ENCODE measurements at regions not wholly inside any gene's neighbourhood (a gene's known extent, or its start where the extent isn't known, plus 50 kb on each side); places are given as distances from the start of the nearest gene placed in this dataset.

DNA sequence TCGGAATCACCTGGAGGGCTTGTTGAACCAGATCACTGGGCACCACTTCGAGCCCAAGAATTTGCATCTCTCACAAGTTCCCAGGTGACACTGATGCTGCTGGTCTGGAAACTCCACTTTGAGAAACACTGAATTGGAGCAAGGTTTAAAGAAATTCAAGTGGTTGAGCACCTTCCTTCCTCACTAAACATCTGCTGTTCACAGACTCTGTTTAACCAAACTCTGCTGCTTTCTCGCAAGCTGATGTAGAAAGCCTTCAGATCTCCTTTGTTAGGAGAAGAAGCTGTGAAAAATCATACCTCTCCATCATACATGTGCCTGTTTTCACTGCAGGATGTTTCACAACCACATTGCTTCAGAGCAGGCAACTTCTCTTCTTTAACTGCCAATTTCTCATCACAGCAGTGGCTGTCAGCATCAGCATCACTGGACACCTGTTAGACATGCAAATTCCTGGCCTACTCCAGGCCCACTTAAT is 87.5 kb upstream of the TOP1 start:
- TF ChIP-seq EZH2 (IDR thresholded peaks at IDR 0.05; ENCODE audit: borderline replicate concordance, low read length), result no peak
- TF ChIP-seq, protein P1, sequence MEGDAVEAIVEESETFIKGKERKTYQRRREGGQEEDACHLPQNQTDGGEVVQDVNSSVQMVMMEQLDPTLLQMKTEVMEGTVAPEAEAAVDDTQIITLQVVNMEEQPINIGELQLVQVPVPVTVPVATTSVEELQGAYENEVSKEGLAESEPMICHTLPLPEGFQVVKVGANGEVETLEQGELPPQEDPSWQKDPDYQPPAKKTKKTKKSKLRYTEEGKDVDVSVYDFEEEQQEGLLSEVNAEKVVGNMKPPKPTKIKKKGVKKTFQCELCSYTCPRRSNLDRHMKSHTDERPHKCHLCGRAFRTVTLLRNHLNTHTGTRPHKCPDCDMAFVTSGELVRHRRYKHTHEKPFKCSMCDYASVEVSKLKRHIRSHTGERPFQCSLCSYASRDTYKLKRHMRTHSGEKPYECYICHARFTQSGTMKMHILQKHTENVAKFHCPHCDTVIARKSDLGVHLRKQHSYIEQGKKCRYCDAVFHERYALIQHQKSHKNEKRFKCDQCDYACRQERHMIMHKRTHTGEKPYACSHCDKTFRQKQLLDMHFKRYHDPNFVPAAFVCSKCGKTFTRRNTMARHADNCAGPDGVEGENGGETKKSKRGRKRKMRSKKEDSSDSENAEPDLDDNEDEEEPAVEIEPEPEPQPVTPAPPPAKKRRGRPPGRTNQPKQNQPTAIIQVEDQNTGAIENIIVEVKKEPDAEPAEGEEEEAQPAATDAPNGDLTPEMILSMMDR (conservative IDR thresholded peaks at IDR 0.05 in 1 of 2, IDR thresholded peaks at IDR 0.05 in 1 of 2; ENCODE audit: extremely low read depth in 1 of 2, insufficient read depth in 1 of 2, low read depth in 1 of 2, low read length in 2 of 2), result no peak

Data from mammary epithelial cell (primary cell).